PFSK-1 (cell line): ENCODE measurements at regions not wholly inside any gene's neighbourhood (a gene's known extent, or its start where the extent isn't known, plus 50 kb on each side); places are given as distances from the start of the nearest gene placed in this dataset.

ENCODE experiments used
- FOXP2 ChIP-seq: optimal IDR thresholded peaks from 2 replicates; pipeline ENCODE3; 2011; ENCODE audit warnings: borderline replicate concordance, control low read depth, inconsistent platforms; ENCODE audit not compliant: insufficient read depth; ENCODE audit errors: extremely low read length, extremely low read depth
- POLR2AphosphoS5 ChIP-seq: IDR thresholded peaks from 2 replicates; pipeline ENCODE4 v1.6.1; 2012; ENCODE audit warnings: low read depth, mild to moderate bottlenecking, control low read depth, low read length, moderate library complexity
- REST ChIP-seq, 2 experiments: IDR thresholded peaks; 2 replicates each; pipeline versions ENCODE4 v1.6.1 to v1.8.0; 2011 to 2012; ENCODE audit warnings: low read depth in 2 of 2, low read length in 2 of 2, control low read depth in 1 of 2, inconsistent platforms in 1 of 2, mild to moderate bottlenecking in 1 of 2, moderate library complexity in 1 of 2; ENCODE audit not compliant: insufficient read depth in 1 of 2
- SIN3A ChIP-seq: IDR thresholded peaks from 2 replicates; pipeline ENCODE4 v1.6.1; 2012; ENCODE audit warnings: mild to moderate bottlenecking, low read length, moderate library complexity, borderline replicate concordance; ENCODE audit not compliant: insufficient read depth
- TAF1 ChIP-seq: IDR thresholded peaks from 2 replicates; pipeline ENCODE4 v1.6.1; 2012; ENCODE audit warnings: low read length, control low read depth, borderline replicate concordance; ENCODE audit not compliant: insufficient read depth

- TF ChIP-seq POLR2AphosphoS5 (no peak), REST (IDR thresholded peaks at IDR 0.05; ENCODE audit: insufficient read depth in 1 of 2, low read depth in 2 of 2, low read length in 2 of 2) (no peak), TAF1 (no peak), FOXP2 (no peak), SIN3A (no peak)
Observed at GRCh38 chr17:71883258-71883657, 237.6 kb upstream of the SOX9 start.

- TF ChIP-seq REST (IDR thresholded peaks at IDR 0.05; ENCODE audit: insufficient read depth in 1 of 2, low read depth in 2 of 2, low read length in 2 of 2): no peak
- no peak for TF ChIP-seq POLR2AphosphoS5
- no peak for TF ChIP-seq TAF1
- no peak for TF ChIP-seq SIN3A
- no peak for TF ChIP-seq FOXP2
Observed at GRCh38 chr17:71883845-71884244, 237.0 kb upstream of the SOX9 start.

- TF ChIP-seq POLR2AphosphoS5 (no peak), FOXP2 (no peak), SIN3A (no peak), TAF1 (no peak), REST (IDR thresholded peaks at IDR 0.05; ENCODE audit: insufficient read depth in 1 of 2, low read depth in 2 of 2, low read length in 2 of 2) (no peak)
Observed at GRCh38 chr17:71885662-71886061, 235.2 kb upstream of the SOX9 start.

- no peak for TF ChIP-seq FOXP2
- TF ChIP-seq REST (IDR thresholded peaks at IDR 0.05; ENCODE audit: insufficient read depth in 1 of 2, low read depth in 2 of 2, low read length in 2 of 2): no peak
- TF ChIP-seq SIN3A: no peak
- TF ChIP-seq TAF1: no peak
- TF ChIP-seq POLR2AphosphoS5: no peak
Observed at GRCh38 chr17:71899317-71899716, 221.5 kb upstream of the SOX9 start.

GRCh38 chr17:71900621-71901229, 220.1 kb upstream of the SOX9 start:
- no peak for TF ChIP-seq SIN3A
- TF ChIP-seq FOXP2: no peak
- TF ChIP-seq REST (IDR thresholded peaks at IDR 0.05; ENCODE audit: insufficient read depth in 1 of 2, low read depth in 2 of 2, low read length in 2 of 2): no peak
- TF ChIP-seq POLR2AphosphoS5: no peak
- no peak for TF ChIP-seq TAF1
